NCI-H1092 (cell line): ENCODE measurements at regions not wholly inside any gene's neighbourhood (a gene's known extent, or its start where the extent isn't known, plus 50 kb on each side); places are given as distances from the start of the nearest gene placed in this dataset.

Experiments
- DNase-seq: peaks from one replicate; lab custom pipeline; 2025; lab: John Stamatoyannopoulos, UW

- DNase-seq = no peak
These were observed 58.1 kb upstream of the HEPHL1 start for GRCh38 chr11:93963072-93963471.

- DNase-seq = no peak
These were observed 53.9 kb upstream of the HEPHL1 start for GRCh38 chr11:93967258-93967657.

GRCh38 chr11:93967944-93968343, 53.2 kb upstream of the HEPHL1 start:
- no peak for DNase-seq

GRCh38 chr11:93969925-93970922, 50.9 kb upstream of the HEPHL1 start:
- DNase-seq = no peak
